Hypothalamus (tissue), 51 donors: ENCODE measurements at regions not wholly inside any gene's neighbourhood (a gene's known extent, or its start where the extent isn't known, plus 50 kb on each side); places are given as distances from the start of the nearest gene placed in this dataset.
"Not testable (repeated sequence)": the region's sequence is repeated elsewhere in the genome, so short reads cannot be mapped to it uniquely, and the experiment has no call there.

Experiments
- DNase-seq, 51 donors: peaks; one replicate each; lab custom pipeline; 2025; lab: John Stamatoyannopoulos, UW

DNA sequence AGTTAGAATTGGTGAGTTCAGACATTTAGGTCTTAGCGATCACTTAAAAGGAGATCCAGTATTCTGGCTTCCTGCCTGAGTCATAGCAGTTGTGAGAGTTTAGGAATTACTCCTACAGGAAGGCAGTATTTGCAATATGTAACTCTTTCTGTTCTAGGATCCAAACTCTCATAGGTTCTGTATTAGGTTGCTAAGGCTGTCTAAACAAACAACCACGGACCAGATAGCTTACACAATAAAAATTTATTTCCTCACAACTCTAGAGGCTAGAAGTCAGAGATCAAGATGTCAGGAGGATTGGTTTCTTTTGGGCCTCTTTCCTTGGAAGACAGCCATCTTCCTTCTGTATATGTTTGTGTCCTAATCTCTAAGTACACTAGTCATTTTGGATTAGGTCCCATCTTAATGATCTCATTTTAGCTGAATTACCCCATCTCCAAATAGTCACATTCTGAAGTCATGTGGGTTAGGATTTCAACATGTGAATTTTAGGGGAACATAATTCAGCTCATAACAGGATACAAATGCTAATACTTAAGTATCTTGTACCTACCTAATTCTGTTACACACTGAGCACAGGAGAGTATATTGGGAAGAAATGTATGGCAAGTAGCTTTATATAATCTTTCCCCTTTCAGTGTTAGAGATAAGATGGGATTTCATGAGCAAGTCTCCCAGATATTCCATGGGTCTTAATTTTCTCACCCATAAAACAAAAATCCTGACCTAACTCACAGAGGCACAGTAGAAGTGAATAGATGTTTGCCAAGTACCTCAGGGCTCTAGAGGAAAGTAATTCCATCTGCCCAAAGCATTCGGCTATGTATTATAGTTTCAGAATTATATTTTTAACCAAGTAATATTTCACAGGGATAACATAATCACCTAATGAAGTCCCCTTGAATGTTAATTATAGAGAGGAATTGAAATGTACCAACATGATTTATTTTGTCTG lies 144.4 kb downstream of the PTBP2 start:
- no peak for DNase-seq

DNA sequence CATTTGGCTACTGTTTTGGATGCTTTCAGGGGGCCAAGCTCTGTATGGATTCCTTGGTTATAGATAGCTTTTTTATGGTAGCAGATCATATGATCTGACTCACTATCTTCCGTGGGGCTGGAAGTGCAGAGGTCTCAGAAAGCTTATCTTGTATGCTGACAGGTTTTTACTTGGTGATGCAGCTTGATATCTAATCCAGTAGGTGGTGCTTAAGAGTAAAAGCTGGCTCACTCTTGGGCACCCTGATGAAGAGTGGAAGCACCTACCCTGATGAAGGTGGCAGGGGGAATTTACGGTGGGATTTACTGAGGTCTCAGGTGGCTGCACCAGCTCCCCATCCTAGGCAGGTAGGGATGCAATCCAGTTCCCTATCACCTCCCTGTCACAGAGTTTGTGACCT lies 151.2 kb downstream of the PTBP2 start:
- no peak for DNase-seq

- DNase-seq: no peak
These were observed 157.1 kb downstream of the PTBP2 start for GRCh38 chr1:96878640-96879039.

DNA sequence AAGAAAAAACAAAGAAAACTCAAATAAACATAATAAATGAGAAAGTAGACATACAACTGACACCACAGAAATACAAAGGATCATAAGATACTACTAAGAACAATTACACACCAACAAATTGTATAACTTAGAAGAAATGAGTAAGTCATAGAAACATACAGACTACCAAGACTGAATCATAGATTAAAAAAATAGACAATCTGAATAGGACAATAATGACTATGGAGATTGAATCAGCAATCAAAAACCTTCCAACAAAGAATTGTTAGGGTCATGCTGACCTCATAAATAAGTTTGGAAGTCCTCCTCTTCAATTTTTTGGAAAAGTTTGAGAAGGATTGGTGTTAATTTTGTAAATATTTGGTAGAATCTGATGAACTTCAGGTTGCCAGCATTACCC lies 159.0 kb downstream of the PTBP2 start:
- DNase-seq: no peak

DNA sequence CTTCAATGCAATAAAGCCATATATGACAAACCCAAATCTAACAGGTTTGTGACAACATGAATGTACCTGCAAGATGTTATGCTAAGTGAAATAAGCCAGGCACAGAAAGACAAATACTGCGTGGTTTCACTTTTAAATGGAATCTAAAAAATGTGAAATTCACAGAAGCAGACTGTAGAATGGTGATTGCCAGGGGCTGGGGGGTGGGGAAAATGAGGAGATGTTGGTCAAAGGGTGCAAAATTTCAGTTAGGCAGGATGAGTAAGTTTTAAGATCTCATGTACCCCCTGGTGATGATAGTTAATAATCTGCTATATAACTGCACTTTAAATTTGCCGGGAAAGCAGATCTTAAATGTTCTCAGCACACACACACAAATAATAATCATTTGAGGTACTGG lies 160.5 kb downstream of the PTBP2 start:
- DNase-seq: no peak

- no peak for DNase-seq
These were observed 164.9 kb downstream of the PTBP2 start for GRCh38 chr1:96886474-96886873.

- DNase-seq: no peak
These were observed 165.9 kb downstream of the PTBP2 start for GRCh38 chr1:96887501-96887900.

GRCh38 chr1:96901783-96902363 lies 180.3 kb downstream of the PTBP2 start:
- DNase-seq: no peak

GRCh38 chr1:96912248-96912647 lies 190.7 kb downstream of the PTBP2 start:
- DNase-seq: no peak

DNA sequence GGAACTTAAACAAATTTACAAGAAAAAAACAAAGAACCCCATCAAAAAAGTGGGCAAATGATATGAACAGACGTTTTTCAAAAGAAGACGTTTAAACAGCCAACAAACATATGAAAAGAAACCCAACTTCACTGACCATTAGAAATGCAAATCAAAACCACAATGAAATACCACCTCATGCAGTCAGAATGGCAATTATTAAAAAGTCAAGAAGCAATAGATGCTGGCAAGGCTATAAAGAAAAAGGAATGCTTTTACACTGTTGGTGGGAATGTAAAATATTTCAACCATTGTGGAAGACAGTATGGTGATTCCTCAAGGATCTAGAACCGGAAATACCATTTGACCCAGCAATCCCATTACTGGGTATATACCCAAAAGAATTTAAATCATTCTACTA lies 194.1 kb downstream of the PTBP2 start:
- not testable (repeated sequence) for DNase-seq

DNA sequence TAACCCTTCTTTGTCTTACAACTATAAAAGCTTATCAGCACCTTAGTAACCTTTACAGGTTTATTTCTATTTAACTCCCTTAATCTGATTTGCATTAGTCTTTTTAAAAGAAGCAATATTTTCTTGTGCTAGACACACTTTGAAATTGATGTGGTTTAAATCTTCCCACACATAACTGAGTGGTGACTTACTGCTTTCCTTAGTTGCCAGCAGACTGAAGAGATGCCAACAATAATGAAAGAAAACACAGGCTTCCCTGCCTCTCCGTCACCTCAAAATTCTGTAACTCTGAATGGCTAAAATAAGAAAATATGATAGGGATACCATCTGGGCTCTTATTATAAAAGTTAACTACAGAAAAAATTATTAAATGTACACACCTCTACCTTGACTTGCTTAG lies 196.8 kb downstream of the PTBP2 start:
- no peak for DNase-seq

GRCh38 chr1:96922181-96922580 lies 200.6 kb downstream of the PTBP2 start:
- DNase-seq: no peak

DNA sequence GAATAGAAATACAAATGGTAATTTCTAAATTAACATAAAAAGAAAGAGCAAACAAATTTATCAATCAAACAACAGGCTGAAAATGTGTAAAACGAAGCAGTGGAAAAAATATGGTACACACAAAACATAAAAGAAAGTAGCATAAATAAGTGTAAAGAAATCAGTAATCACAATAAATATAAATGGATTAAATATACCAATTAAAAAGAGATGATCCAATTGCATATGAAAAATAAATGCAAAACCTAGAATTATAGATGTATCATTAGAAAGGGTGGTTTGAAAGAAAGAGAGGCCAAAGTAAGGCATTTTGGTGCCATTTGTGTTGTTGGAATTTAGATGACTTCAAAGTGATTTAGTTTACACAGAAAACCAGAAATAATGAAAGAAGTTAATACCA lies 202.2 kb downstream of the PTBP2 start:
- DNase-seq: no peak

DNA sequence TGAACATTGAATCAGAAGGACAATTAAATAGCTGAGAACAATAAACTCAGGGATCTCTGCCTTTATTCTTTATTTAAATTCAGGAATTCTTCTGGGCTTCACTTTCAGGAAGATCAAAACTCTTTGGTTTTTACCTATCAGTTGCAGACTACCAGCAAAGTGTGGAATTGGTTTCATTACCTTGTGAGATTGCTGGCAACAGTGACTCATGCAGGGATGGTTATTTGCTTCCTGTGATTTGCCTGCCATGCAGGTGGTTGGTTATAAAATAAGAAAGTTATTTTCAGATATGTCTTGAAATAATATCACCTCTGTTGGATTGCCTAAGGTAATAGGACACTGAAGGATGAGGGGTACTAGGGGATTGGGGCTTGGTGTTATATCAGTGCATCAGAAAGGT lies 204.6 kb downstream of the PTBP2 start:
- DNase-seq: no peak

GRCh38 chr1:96927125-96927524 lies 205.5 kb downstream of the PTBP2 start:
- DNase-seq: no peak

GRCh38 chr1:96931136-96931535 lies 209.6 kb downstream of the PTBP2 start:
- DNase-seq: no peak

GRCh38 chr1:96934282-96934681 lies 212.7 kb downstream of the PTBP2 start:
- no peak for DNase-seq

GRCh38 chr1:96944432-96945092 lies 223.0 kb downstream of the PTBP2 start:
- no peak for DNase-seq

- DNase-seq: no peak
These were observed 224.0 kb downstream of the PTBP2 start for GRCh38 chr1:96945509-96946084.

GRCh38 chr1:96955307-96956012 lies 233.9 kb downstream of the PTBP2 start:
- DNase-seq: no peak

- no peak for DNase-seq
These were observed 240.6 kb downstream of the PTBP2 start for GRCh38 chr1:96962216-96962615.
